WTC11 (cell line): ENCODE measurements at regions not wholly inside any gene's neighbourhood (a gene's known extent, or its start where the extent isn't known, plus 50 kb on each side); places are given as distances from the start of the nearest gene placed in this dataset.

ENCODE experiments used
- CREB1 ChIP-seq: sonication (generic); formaldehyde crosslinking; IDR thresholded peaks from 2 replicates; pipeline ENCODE4 v1.8.0; 2023; ENCODE audit warnings: mild to moderate bottlenecking, missing genetic modification reagents
- GRHL2 ChIP-seq: fragments of 250-450 bp; sonication (Bioruptor Pico); IDR thresholded peaks from 2 replicates; pipeline ENCODE4 v1.8.0; 2022; ENCODE audit warnings: mild to moderate bottlenecking, moderate library complexity; ENCODE audit not compliant: insufficient replicate concordance, severe bottlenecking
- KAT7 ChIP-seq: sonication (generic); formaldehyde crosslinking; IDR thresholded peaks from 2 replicates; pipeline ENCODE4 v1.8.1; 2023; ENCODE audit warnings: missing genetic modification reagents, mild to moderate bottlenecking, borderline replicate concordance
- MXD4 ChIP-seq: fragments of 250-450 bp; sonication (Bioruptor Pico); IDR thresholded peaks from 2 replicates; pipeline ENCODE4 v1.8.0; 2021; ENCODE audit warnings: mild to moderate bottlenecking, moderate library complexity, borderline replicate concordance
- ZNF416 ChIP-seq: fragments of 250-450 bp; sonication (Bioruptor Pico); IDR thresholded peaks from 2 replicates; pipeline ENCODE4 v1.9.0; 2021; ENCODE audit warnings: mild to moderate bottlenecking, inconsistent platforms
- TF ChIP-seq, protein P1 (sequence below): fragments of 200-600 bp; IDR thresholded peaks from 2 replicates; pipeline ENCODE4 v1.8.0; 2022; ENCODE audit warnings: antibody characterized with exemption
- TF ChIP-seq, protein P2 (sequence below): sonication (generic); formaldehyde crosslinking; IDR thresholded peaks from 2 replicates; pipeline ENCODE4 v1.8.1; 2023; ENCODE audit warnings: mild to moderate bottlenecking, missing genetic modification reagents, moderate library complexity
- TF ChIP-seq, protein P3 (sequence below): sonication (generic); formaldehyde crosslinking; conservative IDR thresholded peaks from 2 replicates; pipeline ENCODE4 v1.8.1; 2022; ENCODE audit warnings: mild to moderate bottlenecking, missing genetic modification reagents

DNA sequence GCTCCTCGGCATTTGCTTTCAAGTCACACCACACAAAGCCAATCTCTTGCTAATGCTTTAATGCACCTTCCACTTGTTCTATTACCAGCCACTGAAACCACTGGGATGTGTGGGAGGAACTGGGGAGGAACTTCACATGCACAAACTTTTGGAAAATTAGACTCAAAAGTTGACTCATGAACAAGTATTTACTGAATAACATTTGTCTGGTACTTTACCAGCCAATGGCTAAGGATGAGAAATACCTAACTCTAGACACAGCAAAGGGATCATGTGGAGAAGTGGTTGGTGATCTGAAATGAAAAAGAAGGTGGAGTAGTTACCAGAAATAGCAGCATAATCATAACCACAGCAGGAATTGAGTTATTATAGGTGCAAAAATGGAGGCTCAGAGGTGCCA is 554.0 kb upstream of the NOX3 start:
- TF ChIP-seq ZNF416 (CRISPR knock-in tag) (no peak), GRHL2 (CRISPR knock-in tag) (no peak), CREB1 (no peak), KAT7 (CRISPR knock-in tag) (no peak), MXD4 (CRISPR knock-in tag) (no peak)
- TF ChIP-seq, protein P1, sequence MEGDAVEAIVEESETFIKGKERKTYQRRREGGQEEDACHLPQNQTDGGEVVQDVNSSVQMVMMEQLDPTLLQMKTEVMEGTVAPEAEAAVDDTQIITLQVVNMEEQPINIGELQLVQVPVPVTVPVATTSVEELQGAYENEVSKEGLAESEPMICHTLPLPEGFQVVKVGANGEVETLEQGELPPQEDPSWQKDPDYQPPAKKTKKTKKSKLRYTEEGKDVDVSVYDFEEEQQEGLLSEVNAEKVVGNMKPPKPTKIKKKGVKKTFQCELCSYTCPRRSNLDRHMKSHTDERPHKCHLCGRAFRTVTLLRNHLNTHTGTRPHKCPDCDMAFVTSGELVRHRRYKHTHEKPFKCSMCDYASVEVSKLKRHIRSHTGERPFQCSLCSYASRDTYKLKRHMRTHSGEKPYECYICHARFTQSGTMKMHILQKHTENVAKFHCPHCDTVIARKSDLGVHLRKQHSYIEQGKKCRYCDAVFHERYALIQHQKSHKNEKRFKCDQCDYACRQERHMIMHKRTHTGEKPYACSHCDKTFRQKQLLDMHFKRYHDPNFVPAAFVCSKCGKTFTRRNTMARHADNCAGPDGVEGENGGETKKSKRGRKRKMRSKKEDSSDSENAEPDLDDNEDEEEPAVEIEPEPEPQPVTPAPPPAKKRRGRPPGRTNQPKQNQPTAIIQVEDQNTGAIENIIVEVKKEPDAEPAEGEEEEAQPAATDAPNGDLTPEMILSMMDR = no peak
- TF ChIP-seq, protein P2, sequence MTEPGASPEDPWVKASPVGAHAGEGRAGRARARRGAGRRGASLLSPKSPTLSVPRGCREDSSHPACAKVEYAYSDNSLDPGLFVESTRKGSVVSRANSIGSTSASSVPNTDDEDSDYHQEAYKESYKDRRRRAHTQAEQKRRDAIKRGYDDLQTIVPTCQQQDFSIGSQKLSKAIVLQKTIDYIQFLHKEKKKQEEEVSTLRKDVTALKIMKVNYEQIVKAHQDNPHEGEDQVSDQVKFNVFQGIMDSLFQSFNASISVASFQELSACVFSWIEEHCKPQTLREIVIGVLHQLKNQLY = no peak
- TF ChIP-seq, protein P3, sequence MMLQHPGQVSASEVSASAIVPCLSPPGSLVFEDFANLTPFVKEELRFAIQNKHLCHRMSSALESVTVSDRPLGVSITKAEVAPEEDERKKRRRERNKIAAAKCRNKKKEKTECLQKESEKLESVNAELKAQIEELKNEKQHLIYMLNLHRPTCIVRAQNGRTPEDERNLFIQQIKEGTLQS = no peak
